PFSK-1 (cell line): ENCODE measurements at regions not wholly inside any gene's neighbourhood (a gene's known extent, or its start where the extent isn't known, plus 50 kb on each side); places are given as distances from the start of the nearest gene placed in this dataset.

ENCODE experiments used
- FOXP2 ChIP-seq: optimal IDR thresholded peaks from 2 replicates; pipeline ENCODE3; 2011; ENCODE audit warnings: borderline replicate concordance, control low read depth, inconsistent platforms; ENCODE audit not compliant: insufficient read depth; ENCODE audit errors: extremely low read length, extremely low read depth
- POLR2AphosphoS5 ChIP-seq: IDR thresholded peaks from 2 replicates; pipeline ENCODE4 v1.6.1; 2012; ENCODE audit warnings: low read depth, mild to moderate bottlenecking, control low read depth, low read length, moderate library complexity
- REST ChIP-seq, 2 experiments: IDR thresholded peaks; 2 replicates each; pipeline versions ENCODE4 v1.6.1 to v1.8.0; 2011 to 2012; ENCODE audit warnings: low read depth in 2 of 2, low read length in 2 of 2, control low read depth in 1 of 2, inconsistent platforms in 1 of 2, mild to moderate bottlenecking in 1 of 2, moderate library complexity in 1 of 2; ENCODE audit not compliant: insufficient read depth in 1 of 2
- SIN3A ChIP-seq: IDR thresholded peaks from 2 replicates; pipeline ENCODE4 v1.6.1; 2012; ENCODE audit warnings: mild to moderate bottlenecking, low read length, moderate library complexity, borderline replicate concordance; ENCODE audit not compliant: insufficient read depth
- TAF1 ChIP-seq: IDR thresholded peaks from 2 replicates; pipeline ENCODE4 v1.6.1; 2012; ENCODE audit warnings: low read length, control low read depth, borderline replicate concordance; ENCODE audit not compliant: insufficient read depth

GRCh38 chr1:245016700-245017099, 138.1 kb upstream of the KIF26B start:
- TF ChIP-seq REST (IDR thresholded peaks at IDR 0.05; ENCODE audit: insufficient read depth in 1 of 2, low read depth in 2 of 2, low read length in 2 of 2): no peak
- TF ChIP-seq SIN3A: no peak
- TF ChIP-seq TAF1: no peak
- no peak for TF ChIP-seq FOXP2
- TF ChIP-seq POLR2AphosphoS5: no peak

- TF ChIP-seq SIN3A (no peak), TAF1 (no peak), POLR2AphosphoS5 (no peak), REST (IDR thresholded peaks at IDR 0.05; ENCODE audit: insufficient read depth in 1 of 2, low read depth in 2 of 2, low read length in 2 of 2) (no peak), FOXP2 (no peak)
Observed at GRCh38 chr1:245015031-245015430, 139.8 kb upstream of the KIF26B start.

GRCh38 chr1:245014247-245015029, 140.3 kb upstream of the KIF26B start:
- TF ChIP-seq TAF1: no peak

- TF ChIP-seq SIN3A: no peak
- TF ChIP-seq FOXP2: no peak
- TF ChIP-seq TAF1: no peak
- no peak for TF ChIP-seq REST (IDR thresholded peaks at IDR 0.05; ENCODE audit: insufficient read depth in 1 of 2, low read depth in 2 of 2, low read length in 2 of 2)
- no peak for TF ChIP-seq POLR2AphosphoS5
Observed at GRCh38 chr1:245010018-245010614, 144.7 kb upstream of the KIF26B start.

- TF ChIP-seq SIN3A: no peak
- TF ChIP-seq REST (IDR thresholded peaks at IDR 0.05; ENCODE audit: insufficient read depth in 1 of 2, low read depth in 2 of 2, low read length in 2 of 2): no peak
- TF ChIP-seq FOXP2: no peak
- no peak for TF ChIP-seq TAF1
Observed at GRCh38 chr1:245008761-245009160, 144.4 kb upstream of the HNRNPU start.
